GM19328 (cell line): ENCODE measurements at regions not wholly inside any gene's neighbourhood (a gene's known extent, or its start where the extent isn't known, plus 50 kb on each side); places are given as distances from the start of the nearest gene placed in this dataset.

Experiments
- ATAC-seq: cut with Tn5 transposase; IDR thresholded peaks from one replicate; pipeline ENCODE4 v1.9.1; 2021; ENCODE audit warnings: mild to moderate bottlenecking, moderate library complexity; ENCODE audit not compliant: unreplicated experiment

DNA sequence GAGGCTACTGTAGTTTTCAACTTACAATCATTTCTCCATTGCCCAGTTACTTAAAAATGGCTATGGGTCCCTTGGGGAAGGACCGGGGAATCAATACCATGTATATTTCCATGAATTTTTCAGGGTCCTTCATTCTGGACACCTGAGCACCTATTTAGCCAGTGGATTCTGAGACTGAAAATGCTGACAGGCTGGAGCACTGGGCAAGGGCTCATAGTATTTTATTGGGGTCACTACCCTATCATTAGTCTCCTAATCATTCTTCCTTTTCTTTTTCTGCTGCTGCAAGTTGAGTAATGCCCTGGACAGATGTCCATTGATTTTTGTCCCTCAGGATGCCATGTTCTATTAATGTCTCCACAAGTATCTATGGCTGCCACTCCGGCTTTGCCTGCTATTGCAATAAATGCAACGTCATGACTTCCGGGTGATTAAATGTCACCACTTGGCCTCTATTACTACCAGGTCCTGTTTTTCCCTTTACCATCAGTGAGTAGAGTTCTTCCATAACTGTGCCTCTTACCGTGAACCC is 279.3 kb upstream of the FBXL7 start:
- no peak for ATAC-seq

DNA sequence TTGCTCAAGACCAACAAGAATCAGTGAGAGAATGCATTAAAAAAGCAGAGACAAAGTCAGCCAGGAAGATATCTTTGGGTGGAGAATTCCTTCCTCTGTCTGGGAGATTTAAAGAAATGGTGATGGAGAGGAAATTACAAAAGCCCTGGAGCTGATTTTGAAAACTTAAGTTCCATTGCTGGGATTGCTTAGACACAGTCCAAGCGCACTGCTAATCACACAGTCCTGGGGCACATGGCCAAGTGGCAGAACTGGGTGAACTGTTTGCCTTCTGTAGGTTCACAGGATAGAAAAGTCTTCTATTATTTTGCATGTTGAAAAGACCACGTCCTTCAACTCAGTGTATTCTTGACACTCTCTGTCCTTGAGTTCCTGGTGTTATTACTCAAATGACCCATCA is 284.9 kb upstream of the FBXL7 start:
- no peak for ATAC-seq

DNA sequence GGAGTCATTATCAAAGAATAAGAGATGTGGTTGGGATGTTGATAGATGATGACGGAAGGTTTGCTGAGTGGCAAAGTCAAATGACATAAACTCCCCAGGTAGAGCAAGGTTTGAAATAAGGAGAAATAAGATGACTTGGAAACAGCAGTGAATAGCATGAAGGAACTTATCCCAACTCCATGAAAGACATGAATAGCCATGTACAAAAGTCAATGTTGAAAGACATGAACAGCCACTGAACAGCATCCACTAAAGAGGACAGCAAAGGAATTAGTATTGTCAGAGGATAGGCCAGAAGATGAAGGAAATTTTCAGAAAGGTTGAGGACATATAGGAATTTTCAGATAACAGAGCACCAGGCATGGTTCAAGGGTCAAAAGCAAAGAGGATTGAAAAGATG is 286.0 kb upstream of the FBXL7 start:
- no peak for ATAC-seq

DNA sequence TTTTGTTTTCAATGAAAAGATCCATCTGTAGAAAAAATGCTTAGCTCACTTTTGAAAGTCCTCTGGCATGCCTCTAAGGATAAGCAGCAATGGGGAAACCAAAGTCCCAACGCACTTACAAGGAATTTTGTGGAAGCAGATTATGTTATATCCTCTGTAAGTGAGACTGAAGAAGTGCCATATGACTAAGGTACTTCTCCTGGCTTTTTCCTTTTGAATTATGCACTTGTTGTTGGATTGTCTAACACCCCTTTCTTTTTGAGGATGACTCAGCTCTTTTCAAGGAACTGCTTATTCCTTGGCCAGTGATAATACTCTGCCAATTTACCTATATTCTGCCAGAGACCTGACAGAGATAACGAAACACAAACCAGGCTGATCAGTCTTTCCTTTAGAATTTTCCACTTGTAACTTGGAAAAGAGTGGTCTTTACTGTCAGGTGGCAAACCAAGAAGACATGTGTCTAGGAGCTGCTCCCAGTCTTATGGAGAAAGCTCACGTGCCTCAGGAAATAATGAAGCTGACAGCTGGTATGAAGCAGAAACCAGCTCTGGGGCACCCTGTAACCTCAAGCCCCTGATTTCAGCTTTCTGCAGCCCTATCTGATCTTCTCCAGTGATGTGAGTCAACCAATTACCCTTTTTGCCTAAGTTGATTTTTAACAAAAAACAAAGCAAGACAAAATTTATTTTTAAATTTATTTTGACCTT is 290.8 kb upstream of the FBXL7 start:
- ATAC-seq, result no peak

DNA sequence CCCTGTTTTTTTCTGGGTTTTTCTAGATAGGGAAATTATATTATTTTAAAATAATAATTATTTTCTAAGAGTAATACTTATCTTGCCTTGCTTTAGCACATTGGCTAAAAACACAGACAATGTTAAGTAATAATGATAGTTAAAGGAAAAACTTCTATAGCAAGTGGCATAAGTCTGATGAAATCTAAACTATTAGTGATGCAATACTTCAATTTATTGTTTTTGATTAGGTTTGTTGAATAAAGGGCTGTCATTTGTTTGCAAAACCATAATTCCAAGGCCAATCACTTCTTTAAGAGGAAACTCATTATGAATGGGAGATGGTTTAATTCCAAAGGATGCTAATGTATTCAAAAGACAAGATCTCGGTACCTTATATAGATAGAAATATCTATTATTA is 293.8 kb upstream of the FBXL7 start:
- ATAC-seq, result no peak

DNA sequence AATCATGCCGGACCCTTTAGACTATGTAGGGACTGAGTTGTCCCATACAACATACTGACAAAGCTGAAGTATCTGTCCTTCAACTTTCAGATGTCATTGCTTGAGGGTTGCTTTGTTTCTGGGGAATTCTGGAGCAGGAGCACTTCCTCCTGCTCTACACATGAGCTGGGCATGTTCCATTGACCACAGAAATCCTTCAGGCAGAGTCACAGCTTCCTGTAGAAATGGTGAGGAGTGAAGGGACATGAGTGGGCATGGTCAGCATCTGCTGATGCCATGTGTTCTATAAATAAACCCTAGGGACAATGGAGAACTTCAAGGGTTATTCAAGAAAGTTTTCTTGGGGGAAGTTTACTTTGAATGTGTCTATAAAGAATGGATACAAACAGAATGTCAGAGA is 296.6 kb upstream of the FBXL7 start:
- ATAC-seq, result no peak

DNA sequence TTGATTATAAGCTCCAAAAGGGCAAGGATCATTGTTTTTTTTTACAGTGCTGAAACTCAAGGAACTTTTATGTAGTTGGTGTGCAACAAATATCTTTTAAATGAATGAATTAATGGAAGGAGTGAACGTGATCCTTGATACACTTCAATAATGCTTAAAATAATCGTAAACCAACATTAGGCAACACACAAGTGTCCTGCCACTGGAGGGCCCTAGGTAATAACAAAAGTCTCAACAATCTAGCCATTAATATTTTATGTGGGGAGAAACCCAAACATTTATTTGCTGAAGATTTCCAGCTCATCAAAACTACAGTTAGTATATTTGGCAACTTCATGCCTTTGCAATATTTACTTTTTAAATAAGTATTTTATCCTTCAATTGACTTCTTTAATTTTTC is 309.0 kb upstream of the FBXL7 start:
- ATAC-seq, result no peak

DNA sequence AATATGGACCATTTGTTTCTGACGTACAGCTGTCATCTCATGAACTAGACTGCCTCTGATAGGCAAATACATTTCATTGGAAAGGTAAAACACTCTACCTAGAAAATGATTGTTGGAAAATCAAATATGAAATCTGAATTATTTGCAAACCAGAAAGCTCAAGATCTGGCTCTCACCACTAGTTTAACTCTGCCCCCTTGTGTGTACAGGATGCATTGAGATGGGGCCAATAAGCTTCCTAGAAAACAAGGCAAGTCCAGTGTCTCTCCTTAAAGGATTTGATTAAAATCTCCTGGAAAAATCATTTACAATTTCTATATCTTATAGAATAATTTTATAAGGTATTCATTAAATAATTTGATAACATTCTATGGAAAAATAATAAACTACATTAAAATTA is 311.9 kb upstream of the ANKH start:
- ATAC-seq, result no peak

DNA sequence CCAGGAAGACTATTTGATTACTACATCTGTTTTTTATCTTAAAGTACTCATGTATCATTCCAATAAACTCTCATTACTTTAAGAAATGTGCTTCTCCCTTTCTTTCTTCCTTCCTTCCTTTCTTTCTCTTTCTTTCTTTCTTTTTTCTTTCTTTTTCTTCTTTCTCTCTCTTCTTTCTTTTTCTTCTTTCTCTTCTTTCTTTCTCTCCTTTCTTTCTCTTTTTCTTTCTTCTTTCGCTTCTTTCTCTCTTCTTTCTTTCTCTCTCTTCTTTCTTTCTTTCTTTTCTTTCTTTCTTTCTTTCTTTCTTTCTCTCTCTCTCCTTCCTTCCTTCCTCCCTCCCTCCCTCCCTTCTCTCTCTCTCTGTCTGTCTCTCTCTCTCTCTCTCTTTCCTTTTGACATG is 298.6 kb upstream of the ANKH start:
- ATAC-seq, result no peak

DNA sequence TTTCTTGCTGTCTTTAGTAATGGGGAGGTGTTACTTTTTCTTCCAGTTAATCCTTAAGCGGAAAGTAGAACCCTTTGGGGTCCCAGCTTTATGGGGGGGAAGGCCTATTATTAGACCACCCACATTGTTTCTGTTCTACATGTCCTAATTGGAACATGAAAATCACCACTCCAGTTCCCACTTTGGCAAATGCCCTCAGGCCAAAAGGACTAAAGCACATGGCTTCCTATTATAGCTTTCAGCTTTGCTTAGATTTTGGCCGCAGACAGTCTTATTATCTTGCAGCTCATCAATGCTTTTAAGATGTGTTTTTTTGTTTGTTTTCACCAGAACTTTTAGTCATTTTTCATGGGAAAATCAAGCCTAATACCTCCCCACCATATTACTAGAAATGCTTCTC is 296.8 kb upstream of the ANKH start:
- no peak for ATAC-seq

DNA sequence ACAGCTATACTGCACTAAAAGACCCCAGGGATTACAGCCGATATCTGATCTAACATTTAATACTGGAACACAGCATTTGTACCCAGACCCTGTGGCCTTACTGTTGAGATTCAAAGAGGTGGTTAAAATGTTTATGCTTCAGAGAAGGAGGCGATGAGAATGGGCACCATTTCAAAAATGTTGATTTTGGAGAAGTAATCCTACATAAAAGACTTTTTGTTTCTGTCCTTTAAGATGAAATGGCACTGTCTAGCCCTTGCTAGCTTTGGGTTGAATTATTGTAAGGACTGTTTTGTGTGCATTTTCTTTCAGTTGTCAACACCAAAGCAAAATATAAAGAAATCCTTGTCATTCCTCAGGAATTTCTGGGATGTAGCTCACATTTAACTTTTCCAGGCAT is 288.5 kb upstream of the ANKH start:
- ATAC-seq, result no peak

DNA sequence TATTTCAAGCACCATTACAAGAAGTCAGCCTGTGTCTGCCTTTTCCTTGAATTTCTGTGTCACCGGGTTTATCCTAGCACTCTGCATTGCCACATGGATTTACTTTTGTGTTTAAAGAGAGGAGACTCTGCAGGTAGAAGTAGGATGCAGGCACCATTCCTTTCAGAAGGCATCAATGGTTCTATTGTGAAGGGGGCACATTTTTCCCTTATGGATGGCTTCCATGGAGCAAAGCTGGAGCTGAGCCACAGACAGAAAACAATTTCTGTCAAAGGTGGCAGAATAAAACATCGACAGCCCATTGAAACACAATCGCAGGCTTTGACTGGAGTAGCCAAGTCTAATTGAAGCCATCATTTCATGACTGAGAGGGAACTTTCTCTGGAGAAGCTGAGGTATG is 288.0 kb upstream of the ANKH start:
- ATAC-seq, result no peak

DNA sequence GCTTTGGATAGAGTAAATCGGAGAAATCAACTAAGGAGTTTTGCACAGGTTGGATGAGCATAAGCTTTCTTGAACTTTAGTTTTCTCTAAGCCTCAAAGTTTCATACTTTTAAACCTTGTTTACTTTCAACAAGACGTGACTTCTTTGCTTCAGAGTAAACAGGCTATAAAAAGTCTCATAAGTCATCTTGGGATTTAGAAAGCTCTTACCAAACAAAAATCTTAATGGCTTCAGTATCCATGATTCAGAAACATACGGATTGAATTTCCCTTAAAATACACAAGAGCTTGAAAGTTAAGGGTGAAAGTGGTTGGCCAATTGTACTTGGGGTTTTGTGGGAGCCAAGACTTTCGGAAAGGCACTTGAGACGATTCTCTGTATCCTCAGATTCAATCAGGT is 270.9 kb upstream of the ANKH start:
- no peak for ATAC-seq

DNA sequence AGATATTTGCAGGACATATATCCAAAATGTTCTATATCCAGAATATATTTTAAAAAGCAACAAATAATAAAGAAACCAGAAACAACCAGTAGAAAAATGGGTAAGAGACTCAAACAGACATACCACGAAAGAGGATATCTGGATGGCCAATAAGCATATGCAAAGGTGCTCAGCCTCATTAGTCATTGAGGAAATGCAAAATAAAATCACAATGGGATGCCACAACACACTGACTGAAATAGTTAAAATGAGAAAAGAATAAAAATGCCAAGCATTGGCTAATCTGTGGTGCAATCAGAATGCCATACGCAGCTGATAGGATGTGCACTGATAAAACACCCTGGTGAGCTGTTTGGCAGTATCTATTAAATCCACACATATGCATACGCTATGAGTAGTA is 265.8 kb upstream of the ANKH start:
- ATAC-seq, result no peak

DNA sequence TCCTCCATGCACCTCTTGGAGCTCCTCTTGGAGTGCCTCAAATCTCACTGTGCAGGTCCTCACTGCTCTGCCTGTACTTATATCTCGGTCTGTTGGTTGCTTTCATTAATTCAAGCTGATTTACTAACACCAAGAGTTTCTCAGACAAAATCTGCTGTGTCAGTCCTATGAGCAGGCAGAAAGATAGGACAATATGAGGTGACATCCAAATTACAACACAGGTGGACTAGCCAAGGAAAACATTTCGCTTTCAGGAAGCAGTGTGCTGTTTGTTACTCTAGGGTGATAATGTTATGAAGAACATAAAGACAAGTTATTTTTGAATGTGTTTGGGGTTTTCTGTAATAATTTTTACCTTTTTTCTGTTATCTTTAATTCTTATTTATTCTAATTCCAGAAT is 264.1 kb upstream of the ANKH start:
- ATAC-seq, result no peak

DNA sequence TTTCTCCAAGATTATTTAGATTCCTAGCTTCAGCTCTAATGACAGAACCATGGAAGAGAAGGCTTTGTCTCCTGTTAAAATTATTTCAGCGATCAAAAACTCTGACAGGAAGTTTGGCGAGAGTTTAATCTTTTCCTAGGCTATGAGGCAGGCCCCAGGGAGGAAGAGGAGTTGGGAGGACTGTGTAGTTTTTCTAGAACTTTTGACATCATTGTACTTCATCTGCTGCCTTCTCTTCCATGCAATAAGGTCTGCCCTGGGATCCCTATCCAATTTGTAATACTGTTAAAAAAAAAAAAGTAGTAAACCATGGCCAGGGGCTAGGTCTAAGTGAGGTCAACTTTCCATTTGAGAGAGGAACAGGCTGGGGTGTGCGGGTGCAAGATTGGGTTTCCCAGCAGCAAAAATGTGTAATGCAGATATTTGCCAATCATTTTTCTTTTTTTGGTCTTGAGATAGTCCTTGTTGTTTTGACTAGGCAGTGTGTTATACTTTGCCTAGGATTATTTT is 261.9 kb upstream of the ANKH start:
- no peak for ATAC-seq

DNA sequence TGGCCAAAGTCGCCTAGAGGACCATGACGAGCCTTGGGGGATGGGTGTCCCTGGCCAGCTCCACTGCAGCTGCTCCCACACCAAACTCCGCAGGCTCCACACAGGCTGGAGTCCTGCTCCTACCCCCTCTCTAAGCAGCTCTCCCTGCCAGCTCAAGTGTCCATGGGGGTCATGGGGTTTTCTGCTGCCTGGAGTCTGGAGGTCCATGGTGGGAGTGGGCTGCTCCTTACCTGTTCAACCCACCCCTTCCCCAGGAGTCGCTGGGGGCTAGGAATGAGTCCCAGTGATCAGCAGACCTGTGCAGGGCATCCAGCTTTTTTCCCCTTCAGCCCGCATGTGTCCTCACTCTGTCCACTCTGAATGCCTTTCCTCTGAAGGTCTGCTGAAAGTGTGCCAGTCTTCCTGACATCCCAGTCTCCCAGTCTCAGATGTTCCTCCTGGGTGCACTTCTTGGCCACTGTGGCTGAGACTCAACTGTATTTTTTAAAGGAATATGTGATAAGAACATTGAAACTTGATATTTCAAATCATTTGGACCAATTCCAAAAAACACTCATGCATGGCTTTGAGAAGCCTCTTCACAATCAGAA is 261.3 kb upstream of the ANKH start:
- ATAC-seq, result no peak

DNA sequence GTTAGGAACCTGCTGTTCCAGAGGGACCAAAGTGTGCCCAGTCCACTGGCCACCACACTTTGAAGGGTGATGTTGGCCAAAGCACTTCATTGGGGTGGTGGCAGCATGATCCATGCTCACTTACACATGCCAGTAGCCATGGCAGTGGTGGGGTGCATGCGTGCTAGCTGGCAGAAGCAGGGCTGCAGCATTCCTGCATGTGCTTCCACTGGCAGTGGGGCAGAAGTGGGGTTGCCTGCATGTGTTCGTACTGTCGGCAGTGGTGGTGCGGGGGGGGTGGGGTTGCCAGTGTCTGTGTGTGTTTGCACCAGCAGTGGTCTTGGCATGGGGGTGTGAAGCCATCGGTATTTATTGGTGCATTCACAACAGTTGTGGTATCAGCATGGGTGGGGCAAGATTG is 260.3 kb upstream of the ANKH start:
- no peak for ATAC-seq

DNA sequence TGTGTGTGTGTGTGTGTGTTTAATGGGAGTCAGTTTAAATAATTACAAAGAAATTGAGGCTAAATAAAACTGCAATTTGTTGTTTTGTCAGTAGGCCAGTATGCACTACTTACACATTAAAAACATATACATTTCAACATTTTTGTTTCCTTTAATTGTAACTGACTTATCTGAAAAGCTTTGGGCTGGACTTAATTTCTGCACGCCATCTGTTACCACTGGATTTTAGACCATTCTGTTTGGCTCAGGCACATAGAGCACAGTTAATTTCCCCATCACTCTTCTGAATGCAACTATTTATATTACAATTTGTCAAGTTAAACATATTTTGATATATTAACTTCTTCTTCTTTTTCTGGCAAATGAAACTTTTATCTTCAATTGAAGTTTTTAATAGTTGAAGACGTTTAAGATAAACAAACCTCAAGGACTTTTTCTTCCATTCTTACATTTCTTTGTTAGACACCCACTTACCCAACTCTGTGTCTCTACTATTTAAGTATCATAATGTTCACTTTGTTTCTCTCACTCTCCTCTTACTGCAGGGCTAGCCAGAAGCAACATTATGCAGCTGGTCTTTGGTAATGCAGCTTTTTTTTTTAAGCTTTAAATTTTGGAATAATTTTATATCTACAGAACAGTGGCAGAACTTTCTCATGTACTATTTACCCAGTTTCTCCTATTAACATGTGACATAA is 253.4 kb upstream of the ANKH start:
- no peak for ATAC-seq

DNA sequence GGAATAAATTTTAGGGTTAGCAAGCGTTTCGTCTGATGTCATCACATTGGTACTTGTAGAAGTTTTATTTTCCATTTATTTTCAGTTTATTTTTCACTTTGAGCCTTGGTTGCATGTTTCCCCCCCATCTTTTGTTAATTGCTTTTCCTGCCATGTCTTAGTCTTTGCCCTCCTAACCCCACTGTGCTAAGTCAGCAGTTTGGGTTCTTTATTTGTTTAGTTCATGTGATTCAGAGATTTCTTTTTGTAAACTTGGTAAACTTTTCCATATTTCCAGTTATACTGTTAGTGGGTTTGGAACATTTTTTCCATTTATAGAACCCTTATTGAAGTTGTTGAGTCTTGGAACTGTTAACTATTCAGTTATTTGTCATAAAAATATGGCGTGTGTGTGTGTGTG is 252.9 kb upstream of the ANKH start:
- ATAC-seq, result no peak

DNA sequence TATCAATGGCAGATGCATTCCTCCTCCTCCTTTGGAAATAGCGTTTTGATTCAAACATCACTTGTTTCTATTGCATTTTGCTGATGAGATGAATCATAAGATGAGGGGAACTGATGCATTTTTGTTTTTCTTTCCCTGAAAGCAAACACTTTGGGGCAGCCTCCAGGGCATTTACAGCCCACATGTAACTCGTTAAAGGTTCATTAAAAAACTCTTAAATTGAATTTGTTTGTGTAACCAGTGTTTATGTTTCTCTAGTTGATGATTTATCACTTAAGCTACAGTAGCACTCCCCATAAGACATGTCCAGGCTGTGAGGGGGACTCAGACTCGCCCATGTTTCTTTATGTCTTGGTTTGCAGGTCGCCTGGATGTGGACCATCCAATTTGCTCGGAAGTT is 246.1 kb upstream of the ANKH start:
- no peak for ATAC-seq

DNA sequence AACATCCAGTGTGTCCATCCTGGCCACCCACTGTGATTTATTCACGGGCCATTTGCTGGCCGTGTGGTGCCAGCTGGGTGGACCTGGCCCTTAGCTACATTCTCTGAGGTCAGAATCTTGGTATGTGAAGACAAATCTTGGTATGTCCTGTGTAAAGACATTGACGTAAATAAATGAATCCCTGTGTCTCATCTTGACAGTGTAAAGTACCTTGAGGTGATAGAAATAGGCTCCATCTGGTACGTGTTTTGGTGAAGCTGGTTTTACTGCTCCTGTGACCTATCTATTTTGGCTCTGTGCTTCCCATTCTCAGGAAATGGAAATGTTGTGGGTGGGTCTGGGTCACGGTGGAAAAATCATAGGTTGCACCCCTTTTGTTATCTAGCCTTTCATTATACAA is 245.4 kb upstream of the ANKH start:
- ATAC-seq, result no peak
